ENCODE measurements at regions not wholly inside any gene's neighbourhood (a gene's known extent, or its start where the extent isn't known, plus 50 kb on each side); places are given as distances from the start of the nearest gene placed in this dataset.
A peak's percentile ranks its signal among the peaks of the same experiment; 100 is the strongest.

DNA sequence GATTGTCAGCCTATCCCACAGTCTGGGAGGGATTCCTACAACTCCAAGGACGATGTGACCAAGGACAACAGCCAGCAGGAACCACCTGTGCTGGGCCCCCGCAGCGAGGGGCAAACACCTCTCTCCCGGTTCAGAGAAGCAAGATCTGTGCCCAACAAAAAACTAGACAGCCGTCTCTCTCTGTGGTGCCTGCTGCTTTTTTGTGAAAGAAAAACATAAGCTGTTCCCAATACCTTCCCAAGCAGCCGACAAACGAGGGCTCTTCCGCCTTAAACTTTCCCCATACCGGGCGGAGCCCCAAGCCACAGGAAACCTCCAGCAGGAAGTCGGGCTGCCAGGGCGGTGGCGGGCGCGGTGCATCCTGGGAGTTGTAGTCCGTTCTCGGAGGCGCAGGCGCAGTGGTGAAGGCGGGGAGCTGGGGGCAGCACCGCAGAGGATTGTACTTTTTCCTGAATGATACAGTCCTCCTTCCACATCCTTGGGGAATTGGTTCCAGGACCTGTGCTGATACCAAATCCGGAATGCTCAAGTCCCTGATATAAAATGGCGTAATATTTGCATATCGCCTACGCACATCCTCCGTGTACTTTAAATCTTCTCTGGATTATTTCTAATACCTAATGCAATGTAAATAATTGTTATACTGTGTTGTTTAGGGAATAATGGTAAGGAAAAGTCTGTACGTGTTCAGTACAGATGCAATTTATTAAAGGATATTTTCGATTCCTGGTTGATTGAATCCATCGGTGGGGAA is 63.1 kb upstream of the IRF2 start:
- H3K4me1 ChIP-seq: peaks cover 3% of the 10 kb centered on the region
- H3K4me2 ChIP-seq (ENCODE audit: low read length): peak overlapping the region; percentile 78
- H3K36me3 ChIP-seq (ENCODE audit: control insufficient read depth, insufficient read depth, low read length): no peaks in the 10 kb centered on the region
- H3K9me3 ChIP-seq (ENCODE audit: control insufficient read depth, low read length): no peaks in the 10 kb centered on the region
- no peaks in the 10 kb centered on the region for H3K27me3 ChIP-seq (ENCODE audit: control insufficient read depth, insufficient read depth, low read length)
- H3K79me2 ChIP-seq: peaks cover 3% of the 10 kb centered on the region
- peak overlapping the region; percentile 97 for H2AFZ ChIP-seq
- peak overlapping the region; percentile 96 for H3K27ac ChIP-seq
- TF ChIP-seq, protein P1, sequence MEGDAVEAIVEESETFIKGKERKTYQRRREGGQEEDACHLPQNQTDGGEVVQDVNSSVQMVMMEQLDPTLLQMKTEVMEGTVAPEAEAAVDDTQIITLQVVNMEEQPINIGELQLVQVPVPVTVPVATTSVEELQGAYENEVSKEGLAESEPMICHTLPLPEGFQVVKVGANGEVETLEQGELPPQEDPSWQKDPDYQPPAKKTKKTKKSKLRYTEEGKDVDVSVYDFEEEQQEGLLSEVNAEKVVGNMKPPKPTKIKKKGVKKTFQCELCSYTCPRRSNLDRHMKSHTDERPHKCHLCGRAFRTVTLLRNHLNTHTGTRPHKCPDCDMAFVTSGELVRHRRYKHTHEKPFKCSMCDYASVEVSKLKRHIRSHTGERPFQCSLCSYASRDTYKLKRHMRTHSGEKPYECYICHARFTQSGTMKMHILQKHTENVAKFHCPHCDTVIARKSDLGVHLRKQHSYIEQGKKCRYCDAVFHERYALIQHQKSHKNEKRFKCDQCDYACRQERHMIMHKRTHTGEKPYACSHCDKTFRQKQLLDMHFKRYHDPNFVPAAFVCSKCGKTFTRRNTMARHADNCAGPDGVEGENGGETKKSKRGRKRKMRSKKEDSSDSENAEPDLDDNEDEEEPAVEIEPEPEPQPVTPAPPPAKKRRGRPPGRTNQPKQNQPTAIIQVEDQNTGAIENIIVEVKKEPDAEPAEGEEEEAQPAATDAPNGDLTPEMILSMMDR (IDR thresholded peaks at IDR 0.05): no peak
- H3K4me3 ChIP-seq (ENCODE audit: low read depth, low read length): peak overlapping the region; percentile 83
- H3K9ac ChIP-seq: peak overlapping the region; percentile 84

DNA sequence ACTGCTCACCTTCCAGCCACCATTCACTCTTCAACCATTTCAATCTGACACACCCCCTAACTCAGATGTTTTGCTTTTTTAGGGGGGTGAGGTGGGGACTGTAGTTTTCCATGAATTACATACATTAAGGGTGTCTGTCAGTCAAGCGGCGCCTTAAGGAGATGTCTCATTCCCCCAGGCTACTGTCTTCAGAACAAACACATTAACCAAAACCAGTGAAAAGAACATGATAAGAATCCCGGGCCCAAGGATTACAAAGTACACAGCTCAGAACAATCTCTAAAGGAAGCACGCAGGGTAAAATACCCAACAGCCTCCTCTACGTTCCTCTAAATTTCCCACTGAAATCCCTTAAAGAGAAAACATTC is 62.5 kb upstream of the IRF2 start:
- H3K27me3 ChIP-seq (ENCODE audit: control insufficient read depth, insufficient read depth, low read length): no peaks in the 10 kb centered on the region
- peak overlapping the region; percentile 78 for H3K4me2 ChIP-seq (ENCODE audit: low read length)
- H2AFZ ChIP-seq: peak overlapping the region; percentile 97
- H3K36me3 ChIP-seq (ENCODE audit: control insufficient read depth, insufficient read depth, low read length): no peaks in the 10 kb centered on the region
- peaks cover 4% of the 10 kb centered on the region for H3K79me2 ChIP-seq
- H3K9me3 ChIP-seq (ENCODE audit: control insufficient read depth, low read length): no peaks in the 10 kb centered on the region
- H3K27ac ChIP-seq: peak overlapping the region; percentile 96
- H3K9ac ChIP-seq: peak overlapping the region; percentile 84
- H3K4me3 ChIP-seq (ENCODE audit: low read depth, low read length): peak overlapping the region; percentile 83
- TF ChIP-seq, protein P1 (IDR thresholded peaks at IDR 0.05): no peak
- H3K4me1 ChIP-seq: peaks cover 3% of the 10 kb centered on the region

DNA sequence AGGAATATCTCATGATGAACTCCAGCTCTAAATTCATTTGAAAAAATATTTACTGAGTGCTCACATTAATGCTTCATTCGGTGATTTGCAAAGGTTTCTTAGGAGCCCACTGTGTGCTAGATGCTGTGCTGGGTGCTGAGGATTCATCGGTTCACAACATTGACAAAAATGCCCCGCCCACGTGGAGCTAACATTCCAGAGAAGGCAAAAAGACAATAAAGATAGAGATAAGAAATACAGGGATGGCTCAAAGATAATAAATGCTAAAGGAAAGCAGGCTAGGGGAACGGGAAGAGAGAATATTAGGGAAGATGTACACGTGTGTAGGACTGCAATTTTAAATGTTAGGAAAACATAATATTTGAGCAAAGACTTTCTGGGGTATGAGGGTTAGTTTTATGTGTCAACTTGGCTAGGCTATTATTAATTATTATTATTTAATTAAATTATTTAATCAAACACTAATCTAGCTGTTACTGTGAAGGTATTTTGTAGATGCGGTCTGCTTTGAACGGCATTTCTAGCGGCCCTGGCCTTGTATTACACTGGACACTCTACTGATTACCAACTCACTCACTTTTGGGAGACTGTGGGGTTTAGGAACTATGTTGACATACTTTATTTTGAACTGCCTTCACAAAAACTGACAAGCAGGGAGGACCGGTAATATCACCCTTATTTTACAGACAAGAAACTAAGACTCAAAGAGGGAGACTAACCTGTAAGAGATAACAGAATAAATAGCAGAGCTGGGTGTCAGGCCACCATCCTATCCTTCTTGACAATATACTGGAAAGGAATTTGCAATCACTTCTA is 61.9 kb upstream of the IRF2 start:
- no peak overlapping the region for H3K9ac ChIP-seq
- peak overlapping the region; percentile 83 for H3K4me3 ChIP-seq (ENCODE audit: low read depth, low read length)
- H2AFZ ChIP-seq: no peak overlapping the region
- H3K79me2 ChIP-seq: peaks cover 4% of the 10 kb centered on the region
- H3K4me2 ChIP-seq (ENCODE audit: low read length): peak overlapping the region; percentile 78
- H3K27me3 ChIP-seq (ENCODE audit: control insufficient read depth, insufficient read depth, low read length): no peaks in the 10 kb centered on the region
- H3K9me3 ChIP-seq (ENCODE audit: control insufficient read depth, low read length): no peaks in the 10 kb centered on the region
- TF ChIP-seq, protein P1 (IDR thresholded peaks at IDR 0.05): no peak
- no peaks in the 10 kb centered on the region for H3K36me3 ChIP-seq (ENCODE audit: control insufficient read depth, insufficient read depth, low read length)
- peaks cover 3% of the 10 kb centered on the region for H3K4me1 ChIP-seq
- H3K27ac ChIP-seq: peak overlapping the region; percentile 96

DNA sequence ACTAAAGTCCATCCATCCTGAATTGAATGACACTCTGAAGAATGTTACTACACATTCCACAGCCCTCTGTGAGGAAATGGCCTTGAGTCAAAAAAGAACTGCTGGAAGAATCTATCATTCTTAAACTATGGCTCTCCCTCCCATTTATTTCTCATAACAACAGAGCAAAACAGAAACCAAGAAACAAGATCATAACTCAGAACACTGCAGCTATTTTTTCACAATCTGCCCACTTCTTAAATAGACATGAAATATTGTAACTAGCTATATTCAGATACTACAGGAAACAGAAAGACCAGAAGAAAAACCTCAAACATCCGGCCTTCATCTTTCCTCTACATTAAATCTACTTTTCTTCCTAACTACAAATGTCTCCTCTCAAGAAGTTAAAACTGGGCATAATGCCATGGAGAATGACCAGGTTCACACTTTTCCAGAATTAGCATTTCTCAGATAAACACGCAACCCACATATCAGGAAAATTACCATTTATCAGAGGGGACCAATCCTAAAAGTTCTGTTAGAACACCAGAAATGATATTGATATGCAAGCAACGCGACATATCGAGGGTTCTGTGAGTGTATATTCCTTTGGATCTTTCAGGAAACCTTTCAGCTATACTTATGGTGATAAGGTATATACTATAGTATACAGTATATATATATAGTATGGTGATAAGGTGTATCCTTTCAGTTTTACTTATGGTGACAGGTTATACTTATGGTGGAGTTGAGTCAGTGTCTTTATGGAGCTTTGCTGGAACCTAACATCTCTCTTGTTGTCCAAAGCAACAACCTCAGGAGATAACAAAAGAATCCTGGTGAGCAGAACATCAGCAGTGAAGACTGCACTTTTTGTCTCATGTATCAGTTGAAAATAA is 60.4 kb upstream of the IRF2 start:
- H3K79me2 ChIP-seq: peaks cover 4% of the 10 kb centered on the region

More for the DNA sequence above, 60.4 kb upstream of the IRF2 start:
- no peaks in the 10 kb centered on the region for H3K27me3 ChIP-seq (ENCODE audit: control insufficient read depth, insufficient read depth, low read length)
- H3K4me3 ChIP-seq (ENCODE audit: low read depth, low read length): no peak overlapping the region
- H3K36me3 ChIP-seq (ENCODE audit: control insufficient read depth, insufficient read depth, low read length): no peaks in the 10 kb centered on the region
- no peaks in the 10 kb centered on the region for H3K9me3 ChIP-seq (ENCODE audit: control insufficient read depth, low read length)
- peaks cover 3% of the 10 kb centered on the region for H3K4me1 ChIP-seq
- TF ChIP-seq, protein P1 (IDR thresholded peaks at IDR 0.05): no peak
- H3K27ac ChIP-seq: peak overlapping the region; percentile 39
- peak overlapping the region; percentile 22 for H2AFZ ChIP-seq
- H3K9ac ChIP-seq: no peak overlapping the region
- H3K4me2 ChIP-seq (ENCODE audit: low read length): no peak overlapping the region
